Transverse colon (tissue), 4 donors: ENCODE measurements at regions not wholly inside any gene's neighbourhood (a gene's known extent, or its start where the extent isn't known, plus 50 kb on each side); places are given as distances from the start of the nearest gene placed in this dataset.

Source experiments
- DNase-seq: peaks from one replicate; pipeline ENCODE4 v3.0.0-alpha.2; 2019
- H3K27ac ChIP-seq, 4 donors: fragments of 200-600 bp; sonication (generic); 2 replicates each; pipeline ENCODE4 v1.5.1; 2016 to 2018; ENCODE audit warnings: inconsistent platforms in 4 of 4
- H3K27me3 ChIP-seq: fragments of 200-600 bp; sonication (generic); 2 replicates; pipeline ENCODE4 v1.5.1; 2017; ENCODE audit warnings: inconsistent platforms
- H3K36me3 ChIP-seq, 4 donors: fragments of 200-600 bp; sonication (generic); 2 replicates each; pipeline ENCODE4 v1.5.1; 2017 to 2019; ENCODE audit warnings: inconsistent platforms in 4 of 4
- H3K4me1 ChIP-seq, 4 donors: fragments of 200-600 bp; sonication (generic); 2 replicates each; pipeline ENCODE4 v1.5.1; 2017 to 2020; ENCODE audit warnings: inconsistent platforms in 4 of 4
- H3K4me3 ChIP-seq, 4 donors: fragments of 200-600 bp; sonication (generic); 1 replicate in 1 of 4; 2 replicates in 3 of 4; pipeline versions ENCODE4 v1.5.1 to v1.6.1; 2017 to 2019; ENCODE audit warnings: inconsistent platforms in 4 of 4
- H3K9me3 ChIP-seq, 2 donors: fragments of 200-600 bp; sonication (generic); 2 replicates each; pipeline ENCODE4 v1.5.1; 2017 to 2019; ENCODE audit warnings: inconsistent platforms in 2 of 2
- EP300 ChIP-seq: sonication (generic); formaldehyde crosslinking; IDR thresholded peaks from one replicate; pipeline ENCODE4 v1.6.1; 2017; ENCODE audit warnings: antibody characterized with exemption, low read depth
- POLR2A ChIP-seq: fragments of 450-650 bp; IDR thresholded peaks from one replicate; pipeline ENCODE4 v1.6.1; 2016; ENCODE audit warnings: antibody characterized with exemption, mild to moderate bottlenecking, moderate library complexity
- POLR2AphosphoS5 ChIP-seq, 3 donors: sonication (generic); formaldehyde crosslinking; IDR thresholded peaks; one replicate each; pipeline ENCODE4 v1.6.1; 2016; ENCODE audit warnings: antibody characterized with exemption in 3 of 3
- WGBS, 2 donors: methylation state at CpG; one replicate each; pipeline ENCODE4 v1.1.5; 2018; ENCODE audit warnings: low coverage in 1 of 2; 5-methylcytosine and 5-hydroxymethylcytosine counted together
- in situ Hi-C, 4 donors: fragments of 200-750 bp; cut with MboI; loops; one replicate each; pipeline versions ENCODE4 v1.15.0 to v1.15.1; 2017; ENCODE audit warnings: low sequenced_read_pairs in 3 of 4, low pct_ligation_motif_present in 1 of 4, low pct_unique_long_range_greater_than_20kb in 1 of 4
- intact Hi-C: fragments of 100-400 bp; cut with DNase I; formaldehyde crosslinking; loops from one replicate; pipeline ENCODE4 v1.15.1; 2023; ENCODE audit warnings: low total_unique reads
- TF ChIP-seq, protein P1 (sequence below), 5 experiments: fragments of 200-600 bp in 3 of 5; fragments of 450-650 bp in 2 of 5; sonication (generic) in 3 of 5; IDR thresholded peaks; 1 replicate in 2 of 5; 2 replicates in 3 of 5; pipeline ENCODE4 v1.5.1; 2016 to 2017; ENCODE audit warnings: antibody characterized with exemption in 5 of 5, inconsistent platforms in 3 of 5, mild to moderate bottlenecking in 2 of 5, moderate library complexity in 1 of 5

DNA sequence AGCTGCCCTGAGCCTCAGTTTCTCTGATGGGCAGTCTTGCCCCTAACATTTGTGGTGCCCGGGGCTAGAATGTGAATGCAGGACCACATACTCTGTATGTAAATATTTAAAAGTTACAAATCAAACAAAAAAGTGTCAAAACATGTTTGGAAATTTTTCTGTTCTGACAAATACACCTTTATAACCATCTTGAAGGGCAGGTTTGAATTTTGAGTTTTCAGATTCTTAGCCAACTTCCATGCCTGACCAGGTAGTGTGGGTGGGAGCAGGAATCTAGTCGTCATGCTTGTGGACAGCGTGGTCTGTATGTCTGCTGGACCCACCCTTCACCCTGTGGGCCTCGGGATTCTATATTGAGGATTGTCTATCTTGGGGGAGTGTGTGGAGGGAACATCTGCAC, 325.1 kb downstream of the SOX4 start:
- Histone ChIP-seq H3K4me1 (peaks cover 0 to 7% (median 5%) of the 10 kb centered on the region in 4 donors), H3K36me3 (no peaks in the 10 kb centered on the region), H3K27ac (no peak overlapping the region), H3K4me3 (no peak overlapping the region), H3K27me3 (no peaks in the 10 kb centered on the region), H3K9me3 (no peaks in the 10 kb centered on the region)
- TF ChIP-seq, protein P1, sequence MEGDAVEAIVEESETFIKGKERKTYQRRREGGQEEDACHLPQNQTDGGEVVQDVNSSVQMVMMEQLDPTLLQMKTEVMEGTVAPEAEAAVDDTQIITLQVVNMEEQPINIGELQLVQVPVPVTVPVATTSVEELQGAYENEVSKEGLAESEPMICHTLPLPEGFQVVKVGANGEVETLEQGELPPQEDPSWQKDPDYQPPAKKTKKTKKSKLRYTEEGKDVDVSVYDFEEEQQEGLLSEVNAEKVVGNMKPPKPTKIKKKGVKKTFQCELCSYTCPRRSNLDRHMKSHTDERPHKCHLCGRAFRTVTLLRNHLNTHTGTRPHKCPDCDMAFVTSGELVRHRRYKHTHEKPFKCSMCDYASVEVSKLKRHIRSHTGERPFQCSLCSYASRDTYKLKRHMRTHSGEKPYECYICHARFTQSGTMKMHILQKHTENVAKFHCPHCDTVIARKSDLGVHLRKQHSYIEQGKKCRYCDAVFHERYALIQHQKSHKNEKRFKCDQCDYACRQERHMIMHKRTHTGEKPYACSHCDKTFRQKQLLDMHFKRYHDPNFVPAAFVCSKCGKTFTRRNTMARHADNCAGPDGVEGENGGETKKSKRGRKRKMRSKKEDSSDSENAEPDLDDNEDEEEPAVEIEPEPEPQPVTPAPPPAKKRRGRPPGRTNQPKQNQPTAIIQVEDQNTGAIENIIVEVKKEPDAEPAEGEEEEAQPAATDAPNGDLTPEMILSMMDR (IDR thresholded peaks at IDR 0.05), result no peak
- TF ChIP-seq POLR2A (no peak), EP300 (no peak), POLR2AphosphoS5 (IDR thresholded peaks at IDR 0.05) (no peak)
- 88 to 100% methylated on average over 2 to 4 of the region's 4 CpGs for WGBS, 2 donors
- intact Hi-C loops (no loop called here), in situ Hi-C loops (no loop called here)
- DNase-seq, result no peak

DNA sequence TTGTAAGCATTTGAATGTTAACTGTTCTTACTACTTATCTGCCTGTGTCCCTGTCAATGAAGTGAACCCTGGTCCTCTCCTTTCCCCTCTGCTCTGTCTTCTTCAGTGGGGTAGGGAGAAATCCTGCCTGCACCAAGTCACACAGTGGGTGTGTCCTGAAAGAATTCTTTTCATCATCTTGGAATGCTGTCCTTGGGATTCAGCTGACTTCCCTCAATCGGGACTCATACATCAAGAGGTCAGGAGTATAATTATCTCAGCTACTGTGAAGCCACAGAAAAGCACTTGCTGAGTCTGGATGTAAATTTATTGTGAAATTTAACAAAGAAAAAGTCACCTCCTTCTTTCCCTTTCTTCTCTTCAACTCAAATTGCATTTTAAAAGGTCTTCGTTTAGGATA, 328.5 kb downstream of the SOX4 start:
- Histone ChIP-seq H3K4me1 (no peaks in the 10 kb centered on the region), H3K9me3 (no peaks in the 10 kb centered on the region), H3K27ac (no peak overlapping the region), H3K4me3 (no peak overlapping the region), H3K27me3 (no peaks in the 10 kb centered on the region), H3K36me3 (no peaks in the 10 kb centered on the region)
- in situ Hi-C loops (no loop called here), intact Hi-C loops (no loop called here)
- 48 to 51% methylated on average over 2 of the region's 2 CpGs for WGBS, 2 donors
- TF ChIP-seq POLR2AphosphoS5 (IDR thresholded peaks at IDR 0.05) (no peak), EP300 (no peak), POLR2A (no peak)
- TF ChIP-seq, protein P1 (IDR thresholded peaks at IDR 0.05), result no peak
- DNase-seq, result no peak

DNA sequence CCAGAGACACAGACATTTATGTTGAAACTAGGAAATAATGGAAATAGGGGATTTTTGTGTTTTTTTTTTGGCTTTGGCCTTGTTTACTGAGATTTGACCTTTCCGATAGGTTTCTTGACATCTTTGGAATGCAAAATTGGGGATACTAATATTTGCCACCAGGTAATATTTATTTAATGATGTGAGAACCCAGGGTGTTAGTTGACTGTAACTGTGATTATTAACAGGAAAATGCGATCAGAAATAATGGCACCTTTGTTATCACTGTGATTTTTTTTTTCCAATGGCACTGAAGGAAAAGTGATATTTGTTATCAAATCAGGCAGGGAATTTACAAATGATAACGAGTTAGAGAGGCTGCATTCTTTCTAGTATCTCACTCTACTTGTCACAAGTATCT, 330.5 kb downstream of the SOX4 start:
- intact Hi-C loops, result no loop called here
- 86 to 91% methylated on average over 3 of the region's 3 CpGs for WGBS, 2 donors
- H3K27me3 ChIP-seq, result no peaks in the 10 kb centered on the region
- no peak overlapping the region for H3K4me3 ChIP-seq
- H3K27ac ChIP-seq, result no peak overlapping the region
- H3K9me3 ChIP-seq, result no peaks in the 10 kb centered on the region
- H3K4me1 ChIP-seq, result peaks cover 0 to 5% (median 0%) of the 10 kb centered on the region in 4 donors
- in situ Hi-C loops, result no loop called here
- no peak for TF ChIP-seq POLR2A
- TF ChIP-seq POLR2AphosphoS5 (IDR thresholded peaks at IDR 0.05), result no peak
- TF ChIP-seq, protein P1 (IDR thresholded peaks at IDR 0.05), result no peak
- no peak for TF ChIP-seq EP300
- no peaks in the 10 kb centered on the region for H3K36me3 ChIP-seq
- DNase-seq, result no peak

DNA sequence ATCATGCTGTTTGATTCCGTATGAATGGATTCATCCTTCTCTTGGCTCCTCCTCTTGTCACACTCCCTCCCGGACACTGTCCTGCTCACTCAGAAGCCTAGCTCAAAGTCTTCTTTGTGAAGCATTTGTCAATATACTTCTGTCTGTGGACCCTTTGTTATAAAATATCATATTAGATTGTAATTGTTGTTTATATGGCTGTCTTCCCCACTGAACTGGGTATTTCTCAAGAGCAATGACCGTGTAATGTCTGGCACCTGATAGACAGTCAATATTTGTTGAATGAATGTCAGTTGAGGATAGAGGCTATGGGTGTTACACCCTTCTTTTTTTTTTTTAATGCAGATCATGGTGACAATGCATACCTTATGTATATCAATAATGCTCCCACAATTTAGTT, 335.3 kb downstream of the SOX4 start:
- Histone ChIP-seq H3K27me3 (no peaks in the 10 kb centered on the region), H3K4me3 (no peak overlapping the region), H3K36me3 (no peaks in the 10 kb centered on the region), H3K27ac (no peak overlapping the region), H3K9me3 (peaks cover 0 to 3% of the 10 kb centered on the region in 2 donors), H3K4me1 (peaks cover 0 to 5% (median 0%) of the 10 kb centered on the region in 4 donors)
- no peak for DNase-seq
- intact Hi-C loops (no loop called here), in situ Hi-C loops (no loop called here)
- TF ChIP-seq EP300 (no peak), POLR2AphosphoS5 (IDR thresholded peaks at IDR 0.05) (no peak), POLR2A (no peak)
- TF ChIP-seq, protein P1 (IDR thresholded peaks at IDR 0.05), result no peak
- WGBS, 2 donors, result 48 to 55% methylated on average over 3 of the region's 3 CpGs
